Caco-2 (cell line): ENCODE measurements at regions not wholly inside any gene's neighbourhood (a gene's known extent, or its start where the extent isn't known, plus 50 kb on each side); places are given as distances from the start of the nearest gene placed in this dataset.

Experiments
- BruUV-seq: library from RNA; stranded (reverse); fragments of 400-500 nt; replicated peaks from 2 replicates; lab custom pipeline; 2021; lab: Mats Ljungman, UMichigan
- CTCF ChIA-PET: fragments of 300-600 bp; sonication (Branson Sonifier 250); formaldehyde crosslinking; loops from one replicate; lab custom pipeline; 2022; ENCODE audit warnings: antibody characterized with exemption; lab: Charles Lee
- POLR2A ChIA-PET: fragments of 300-600 bp; sonication (Branson Sonifier 250); formaldehyde crosslinking; loops from one replicate; lab custom pipeline; 2022; ENCODE audit warnings: antibody characterized with exemption; lab: Charles Lee
- DNase-seq, 2 experiments: peaks; one replicate each; pipeline versions ENCODE4 v3.0.0 to v3.0.0-alpha.2; 2020 to 2022
- H3K27me3 ChIP-seq: replicated peaks from 2 replicates; pipeline ENCODE4 v1.6.0; 2011; ENCODE audit warnings: low read length; ENCODE audit not compliant: control insufficient read depth, insufficient read depth
- H3K36me3 ChIP-seq: 2 replicates; pipeline ENCODE4 v1.5.1; 2011; ENCODE audit warnings: low read length; ENCODE audit not compliant: control insufficient read depth, insufficient read depth
- H3K4me1 ChIP-seq: fragments of 250-450 bp; sonication (Bioruptor Pico); 2 replicates; pipeline ENCODE4 v1.5.1; 2020; ENCODE audit warnings: mild to moderate bottlenecking
- H3K4me3 ChIP-seq: 2 replicates; pipeline ENCODE4 v1.5.1; 2011; ENCODE audit warnings: low read depth, mild to moderate bottlenecking, control low read depth, low read length
- H3K9me3 ChIP-seq: fragments of 250-450 bp; sonication (Bioruptor Pico); 2 replicates; pipeline ENCODE4 v1.5.1; 2020; ENCODE audit warnings: mild to moderate bottlenecking, moderate library complexity
- H3K27ac Mint-ChIP-seq: one replicate; pipeline ENCODE4 v1.8.0; 2022; ENCODE audit warnings: mixed read lengths; ENCODE audit not compliant: unreplicated experiment
- H3K27me3 Mint-ChIP-seq: one replicate; pipeline ENCODE4 v1.8.0; 2022; ENCODE audit warnings: mixed read lengths; ENCODE audit not compliant: insufficient read depth, unreplicated experiment
- H3K36me3 Mint-ChIP-seq: one replicate; pipeline ENCODE4 v1.8.0; 2022; ENCODE audit warnings: mild to moderate bottlenecking, mixed read lengths; ENCODE audit not compliant: insufficient read depth, unreplicated experiment
- H3K4me1 Mint-ChIP-seq: one replicate; pipeline ENCODE4 v1.8.0; 2022; ENCODE audit warnings: low read depth, mixed read lengths; ENCODE audit not compliant: unreplicated experiment
- H3K4me3 Mint-ChIP-seq: one replicate; pipeline ENCODE4 v1.8.0; 2022; ENCODE audit warnings: mild to moderate bottlenecking, moderate library complexity, mixed read lengths; ENCODE audit not compliant: unreplicated experiment
- H3K9me3 Mint-ChIP-seq: one replicate; pipeline ENCODE4 v1.8.0; 2022; ENCODE audit warnings: mixed read lengths; ENCODE audit not compliant: unreplicated experiment
- CTCF ChIP-seq, 2 experiments: fragments of 200-600 bp in 1 of 2; IDR thresholded peaks; 1 replicate in 1 of 2; 2 replicates in 1 of 2; pipeline versions ENCODE4 v1.5.1 to v1.8.0; 2011 to 2022; ENCODE audit warnings: antibody characterized with exemption in 1 of 2, control low read depth in 1 of 2, inconsistent platforms in 1 of 2, low read depth in 1 of 2, low read length in 1 of 2, mild to moderate bottlenecking in 1 of 2, moderate library complexity in 1 of 2; ENCODE audit not compliant: insufficient read depth in 1 of 2, severe bottlenecking in 1 of 2, unreplicated experiment in 1 of 2
- intact Hi-C: fragments of 100-400 bp; cut with micrococcal nuclease; formaldehyde crosslinking; loops from one replicate; pipeline ENCODE4 v1.10.0; 2022; ENCODE audit not compliant: unreplicated experiment

- no peaks in the 10 kb centered on the region; the same call in 1 of the 2 replicates for H3K9me3 ChIP-seq
- TF ChIP-seq CTCF (IDR thresholded peaks at IDR 0.05; ENCODE audit: insufficient read depth in 1 of 2, low read depth in 1 of 2, low read length in 1 of 2, severe bottlenecking in 1 of 2, unreplicated experiment in 1 of 2): no peak
- ChIA-PET CTCF (no interaction called here), POLR2A (no interaction called here)
- peaks cover 36% of the 10 kb centered on the region for H3K4me1 ChIP-seq
- intact Hi-C loops: no loop called here
- no peaks in the 10 kb centered on the region for H3K27me3 ChIP-seq
- DNase-seq: no peak
- Mint-ChIP-seq H3K9me3 (peaks cover 10% of the 10 kb centered on the region), H3K27ac (peak overlapping the region; percentile 63), H3K36me3 (no peaks in the 10 kb centered on the region), H3K27me3 (no peaks in the 10 kb centered on the region), H3K4me3 (peak overlapping the region; percentile 16), H3K4me1 (peaks cover 13% of the 10 kb centered on the region)
- no peaks in the 10 kb centered on the region for H3K36me3 ChIP-seq
- no peak overlapping the region for H3K4me3 ChIP-seq
- BruUV-seq: no TSS peak
These were observed 169.9 kb downstream of the COX18 start for GRCh38 chr4:72899621-72900020.

DNA sequence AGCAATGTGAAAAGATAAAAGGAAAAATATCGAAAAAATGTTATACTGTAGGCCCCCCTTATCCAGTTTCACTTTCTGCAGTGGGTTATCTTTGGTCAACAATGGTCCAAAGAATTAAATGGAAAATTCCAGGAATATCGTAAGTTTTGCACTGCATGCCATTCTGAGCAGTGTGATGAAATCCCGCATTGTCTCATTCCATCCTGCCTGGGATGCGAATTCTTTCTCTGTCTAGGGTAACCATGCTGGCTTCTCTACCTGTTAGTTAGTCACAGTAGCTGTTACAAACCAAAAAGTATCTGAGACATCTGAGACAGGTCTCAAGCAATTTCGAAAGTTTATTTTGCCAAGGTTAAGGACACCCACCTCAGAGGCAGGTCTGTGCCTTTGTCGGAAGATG, 170.3 kb downstream of the COX18 start:
- Mint-ChIP-seq H3K36me3 (no peaks in the 10 kb centered on the region), H3K27me3 (no peaks in the 10 kb centered on the region), H3K27ac (peak overlapping the region; percentile 63), H3K4me3 (peak overlapping the region; percentile 16), H3K4me1 (peaks cover 15% of the 10 kb centered on the region), H3K9me3 (peaks cover 10% of the 10 kb centered on the region)
- no TSS peak for BruUV-seq
- Histone ChIP-seq H3K36me3 (no peaks in the 10 kb centered on the region), H3K4me3 (no peak overlapping the region), H3K27me3 (no peaks in the 10 kb centered on the region), H3K9me3 (no peaks in the 10 kb centered on the region; the same call in 1 of the 2 replicates), H3K4me1 (peaks cover 40% of the 10 kb centered on the region)
- ChIA-PET POLR2A (no interaction called here), CTCF (no interaction called here)
- peak; percentile 35 to 43 for DNase-seq
- TF ChIP-seq CTCF (IDR thresholded peaks at IDR 0.05; ENCODE audit: insufficient read depth in 1 of 2, low read depth in 1 of 2, low read length in 1 of 2, severe bottlenecking in 1 of 2, unreplicated experiment in 1 of 2): no peak
- intact Hi-C loops: no loop called here

DNA sequence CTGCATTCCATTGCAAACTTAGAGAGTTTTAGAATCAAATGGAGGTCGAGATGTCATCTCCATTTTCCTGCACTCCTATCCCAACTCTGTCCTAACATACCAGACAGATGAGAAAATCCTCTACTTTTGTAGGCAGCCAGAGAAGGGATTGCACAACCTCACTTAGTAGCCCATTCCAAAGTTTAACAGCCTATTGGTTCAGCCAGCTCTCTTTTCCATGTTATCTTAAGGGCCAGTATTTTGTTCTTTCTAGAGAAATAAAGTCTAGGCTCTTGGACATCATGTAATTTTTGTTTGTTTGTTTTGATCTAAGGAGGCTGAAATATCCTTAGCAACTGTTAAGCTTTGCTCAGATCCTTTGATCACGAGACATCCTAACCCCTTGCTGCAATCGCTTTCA, 173.0 kb downstream of the COX18 start:
- ChIA-PET POLR2A (no interaction called here), CTCF (no interaction called here)
- Mint-ChIP-seq H3K9me3 (peaks cover 10% of the 10 kb centered on the region), H3K36me3 (no peaks in the 10 kb centered on the region), H3K27ac (no peak overlapping the region), H3K27me3 (no peaks in the 10 kb centered on the region), H3K4me1 (peaks cover 34% of the 10 kb centered on the region), H3K4me3 (no peak overlapping the region)
- no peaks in the 10 kb centered on the region for H3K27me3 ChIP-seq
- DNase-seq: peak in 1 of 2 experiments; percentile 23
- H3K4me3 ChIP-seq: no peak overlapping the region
- H3K9me3 ChIP-seq: no peaks in the 10 kb centered on the region; the same call in 1 of the 2 replicates
- H3K4me1 ChIP-seq: peaks cover 60% of the 10 kb centered on the region
- no peaks in the 10 kb centered on the region for H3K36me3 ChIP-seq
- intact Hi-C loops: no loop called here
- BruUV-seq: no TSS peak
- no peak for TF ChIP-seq CTCF (IDR thresholded peaks at IDR 0.05; ENCODE audit: insufficient read depth in 1 of 2, low read depth in 1 of 2, low read length in 1 of 2, severe bottlenecking in 1 of 2, unreplicated experiment in 1 of 2)
